Heart left ventricle (tissue), 16 donors: ENCODE measurements at regions not wholly inside any gene's neighbourhood (a gene's known extent, or its start where the extent isn't known, plus 50 kb on each side); places are given as distances from the start of the nearest gene placed in this dataset.

Experiments used
- ATAC-seq, 4 donors: fragments of 200-7000 bp; cut with Tn5 transposase; one replicate each; pipeline ENCODE4 v1.9.1; 2020 to 2022; ENCODE audit warnings: moderate library complexity in 4 of 4, mild to moderate bottlenecking in 3 of 4, moderate number of reproducible peaks in 1 of 4
- DNase-seq, 5 donors: peaks; one replicate each; pipeline ENCODE4 v3.0.0-alpha.2; 2020
- H3K27ac ChIP-seq, 12 donors: fragments of 200-600 bp; sonication (generic) in 4 of 12; one replicate each; pipeline versions ENCODE4 v1.5.0 to v1.8.0; 2016 to 2022; ENCODE audit warnings: mild to moderate bottlenecking in 2 of 12
- H3K27me3 ChIP-seq, 9 donors: fragments of 200-600 bp; sonication (generic) in 2 of 9; one replicate each; pipeline versions ENCODE4 v1.5.1 to v1.8.0; 2016 to 2022; ENCODE audit warnings: mild to moderate bottlenecking in 3 of 9
- H3K36me3 ChIP-seq, 9 donors: fragments of 200-600 bp; sonication (generic) in 2 of 9; one replicate each; pipeline versions ENCODE4 v1.5.0 to v1.8.0; 2018 to 2022; ENCODE audit warnings: mild to moderate bottlenecking in 2 of 9
- H3K4me1 ChIP-seq, 12 donors: fragments of 200-600 bp; sonication (generic) in 4 of 12; one replicate each; pipeline versions ENCODE4 v1.5.0 to v1.8.0; 2016 to 2022; ENCODE audit warnings: mild to moderate bottlenecking in 3 of 12
- H3K4me3 ChIP-seq, 12 donors: fragments of 200-600 bp; sonication (generic) in 4 of 12; one replicate each; pipeline versions ENCODE4 v1.5.0 to v1.8.0; 2017 to 2022; ENCODE audit warnings: mild to moderate bottlenecking in 9 of 12, moderate library complexity in 4 of 12
- H3K9me3 ChIP-seq, 12 donors: fragments of 200-600 bp; sonication (generic) in 4 of 12; one replicate each; pipeline versions ENCODE4 v1.5.0 to v1.8.0; 2016 to 2022; ENCODE audit warnings: mild to moderate bottlenecking in 1 of 12
- POLR2A ChIP-seq, 2 donors: fragments of 450-650 bp; IDR thresholded peaks; one replicate each; pipeline ENCODE4 v1.6.1; 2017; ENCODE audit warnings: antibody characterized with exemption in 2 of 2, mild to moderate bottlenecking in 2 of 2, moderate library complexity in 2 of 2
- WGBS, 4 donors: extraction: QIAGEN DNeasy Blood & Tissue Kit in 2 of 4; methylation state at CpG; one replicate each; pipeline versions ENCODE4 v1.1.5 to v1.1.7; 2013 to 2018; 5-methylcytosine and 5-hydroxymethylcytosine counted together
- intact Hi-C, 10 donors: fragments of 100-400 bp; cut with DNase I; formaldehyde crosslinking; loops; one replicate each; pipeline versions ENCODE4 v1.11.1 to v1.14.2; 2022
- TF ChIP-seq, protein P1 (sequence below), 12 donors: fragments of 200-600 bp; sonication (generic) in 4 of 12; IDR thresholded peaks; one replicate each; pipeline versions ENCODE4 v1.5.0 to v1.8.0; 2018 to 2022; ENCODE audit warnings: antibody characterized with exemption in 12 of 12, mild to moderate bottlenecking in 5 of 12
- donor health status: ischemic (EF 13 %, LVEDD 7.1; RV severe dilation, severe dysfunction).
- donor health status: healthy with polysubstance abuse.
- donor health status: DM: no; HTN: yes; CAD: no.
- donor health status: DM: no; HTN: no; CAD: no.
- donor health status: ischemic (EF 25% LVEDD 6.9; RV normal size, moderate dysfunction).
- donor health status: ischemic (EF 25% LVEDD 5.7; RV mildly dilated, moderate dysfunction).
- donor health status: healthy.
- donor health status: DM: yes; HTN: yes; CAD: no.
- donor health status: ischemic (EF 35%, LVEDD 5.7; RV mildly dilated, moderate dysfunction).
- donor health status: nonischemic (EF 11% LVEDD 7.7; RV severe dilation, severe dysfunction).
- donor health status: DM: yes; HTN: yes; CAD: no.
- donor health status: PGD.
- donor health status: ischemic (EF 29% LVEDD 5.4; RV normal size, mild dysfunction).
- donor health status: nonischemic (EF 23%, LVEDD 6.1; RV moderate dilation, normal function).

DNA sequence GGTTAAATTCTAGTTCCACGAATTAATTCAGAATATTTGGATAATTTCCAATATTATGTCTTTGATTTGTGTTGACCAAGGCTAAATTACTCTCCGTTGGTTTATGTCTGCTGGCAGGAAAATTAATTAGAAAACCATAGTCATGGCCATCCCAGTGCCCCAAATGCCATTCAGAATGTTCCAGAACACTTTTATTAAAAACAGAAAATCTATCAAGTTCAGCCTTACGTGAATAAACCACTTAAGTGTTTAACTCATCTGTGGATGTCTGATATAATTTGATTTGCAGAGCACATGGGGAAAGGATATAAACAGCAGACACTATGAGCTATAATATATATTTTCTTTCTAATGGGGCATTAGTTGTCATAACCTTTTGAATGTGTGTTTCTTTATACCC, 480.7 kb downstream of the MRPL39 start:
- Histone ChIP-seq H3K36me3 (no peaks in the 10 kb centered on the region), H3K27ac (no peak overlapping the region), H3K27me3 (no peaks in the 10 kb centered on the region), H3K4me3 (no peak overlapping the region), H3K9me3 (peaks cover 0 to 2% (median 0%) of the 10 kb centered on the region in 12 donors), H3K4me1 (no peaks in the 10 kb centered on the region)
- 64 to 72% (median 72%) methylated on average over 3 of the region's 3 CpGs for WGBS, 4 donors
- ATAC-seq (no peak), DNase-seq (no peak)
- intact Hi-C loops: loop anchor here in 1 of 10 donors (10.0 kb wide), 1 partner anchor 62 kb away; no protein-coding TSS in a partner anchor
- no peak for TF ChIP-seq POLR2A (IDR thresholded peaks at IDR 0.05)
- TF ChIP-seq, protein P1, sequence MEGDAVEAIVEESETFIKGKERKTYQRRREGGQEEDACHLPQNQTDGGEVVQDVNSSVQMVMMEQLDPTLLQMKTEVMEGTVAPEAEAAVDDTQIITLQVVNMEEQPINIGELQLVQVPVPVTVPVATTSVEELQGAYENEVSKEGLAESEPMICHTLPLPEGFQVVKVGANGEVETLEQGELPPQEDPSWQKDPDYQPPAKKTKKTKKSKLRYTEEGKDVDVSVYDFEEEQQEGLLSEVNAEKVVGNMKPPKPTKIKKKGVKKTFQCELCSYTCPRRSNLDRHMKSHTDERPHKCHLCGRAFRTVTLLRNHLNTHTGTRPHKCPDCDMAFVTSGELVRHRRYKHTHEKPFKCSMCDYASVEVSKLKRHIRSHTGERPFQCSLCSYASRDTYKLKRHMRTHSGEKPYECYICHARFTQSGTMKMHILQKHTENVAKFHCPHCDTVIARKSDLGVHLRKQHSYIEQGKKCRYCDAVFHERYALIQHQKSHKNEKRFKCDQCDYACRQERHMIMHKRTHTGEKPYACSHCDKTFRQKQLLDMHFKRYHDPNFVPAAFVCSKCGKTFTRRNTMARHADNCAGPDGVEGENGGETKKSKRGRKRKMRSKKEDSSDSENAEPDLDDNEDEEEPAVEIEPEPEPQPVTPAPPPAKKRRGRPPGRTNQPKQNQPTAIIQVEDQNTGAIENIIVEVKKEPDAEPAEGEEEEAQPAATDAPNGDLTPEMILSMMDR (IDR thresholded peaks at IDR 0.05): no peak

DNA sequence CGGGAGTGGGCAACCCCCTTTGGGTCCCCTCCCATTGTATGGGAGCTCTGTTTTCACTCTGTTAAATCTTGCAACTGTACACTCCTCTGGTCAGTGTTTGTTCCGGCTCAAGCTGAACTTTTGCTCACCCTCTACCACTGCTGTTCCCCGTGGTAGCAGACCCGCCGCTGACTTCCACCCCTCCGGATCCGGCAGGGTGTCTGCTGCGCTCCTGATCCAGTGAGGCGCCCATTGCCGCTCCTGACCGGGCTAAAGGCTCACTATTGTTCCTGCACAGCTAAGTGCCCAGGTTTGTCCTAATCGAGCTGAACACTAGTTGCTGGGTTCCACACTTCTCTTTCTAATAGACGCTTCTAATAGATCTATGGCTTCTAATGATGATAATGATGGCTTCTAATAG, 488.6 kb downstream of the MRPL39 start:
- no peaks in the 10 kb centered on the region for H3K4me1 ChIP-seq
- TF ChIP-seq POLR2A (IDR thresholded peaks at IDR 0.05): no peak
- TF ChIP-seq, protein P1 (IDR thresholded peaks at IDR 0.05): no peak
- intact Hi-C loops: no loop called here
- H3K4me3 ChIP-seq: no peak overlapping the region
- H3K27me3 ChIP-seq: peaks cover 0 to 4% (median 0%) of the 10 kb centered on the region in 9 donors
- H3K36me3 ChIP-seq: no peaks in the 10 kb centered on the region
- DNase-seq: peak in 1 of 5 donors; percentile 33
- ATAC-seq: no peak
- peaks cover 0 to 2% (median 0%) of the 10 kb centered on the region in 12 donors for H3K9me3 ChIP-seq
- WGBS, 4 donors: 88 to 95% (median 92%) methylated on average over 13 of the region's 13 CpGs
- no peak overlapping the region for H3K27ac ChIP-seq

DNA sequence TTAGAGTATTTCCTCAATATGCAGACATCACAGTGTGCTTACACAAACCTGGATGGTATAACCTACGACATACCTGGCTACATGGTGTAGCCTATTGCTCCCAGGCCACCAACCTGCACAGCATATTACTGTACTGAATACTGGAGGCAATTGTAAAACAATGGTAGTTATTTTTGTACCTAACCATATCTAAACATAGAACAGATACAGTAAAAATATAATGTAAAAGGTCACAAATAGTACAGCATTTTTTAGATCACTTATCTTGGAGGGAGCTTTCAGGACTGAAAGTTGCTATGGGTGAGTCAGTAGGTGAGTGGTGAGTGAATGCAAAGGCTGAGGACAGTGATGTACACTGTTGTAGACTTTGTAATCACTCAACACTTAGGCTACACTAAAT, 492.3 kb downstream of the MRPL39 start:
- Histone ChIP-seq H3K4me1 (no peaks in the 10 kb centered on the region), H3K27ac (no peak overlapping the region), H3K9me3 (no peaks in the 10 kb centered on the region), H3K4me3 (no peak overlapping the region), H3K27me3 (no peaks in the 10 kb centered on the region), H3K36me3 (no peaks in the 10 kb centered on the region)
- ATAC-seq (no peak), DNase-seq (no peak)
- WGBS, 4 donors: 54 to 71% (median 65%) methylated on average over 1 of the region's 1 CpG
- TF ChIP-seq POLR2A (IDR thresholded peaks at IDR 0.05): no peak
- TF ChIP-seq, protein P1 (IDR thresholded peaks at IDR 0.05): no peak
- intact Hi-C loops: no loop called here

DNA sequence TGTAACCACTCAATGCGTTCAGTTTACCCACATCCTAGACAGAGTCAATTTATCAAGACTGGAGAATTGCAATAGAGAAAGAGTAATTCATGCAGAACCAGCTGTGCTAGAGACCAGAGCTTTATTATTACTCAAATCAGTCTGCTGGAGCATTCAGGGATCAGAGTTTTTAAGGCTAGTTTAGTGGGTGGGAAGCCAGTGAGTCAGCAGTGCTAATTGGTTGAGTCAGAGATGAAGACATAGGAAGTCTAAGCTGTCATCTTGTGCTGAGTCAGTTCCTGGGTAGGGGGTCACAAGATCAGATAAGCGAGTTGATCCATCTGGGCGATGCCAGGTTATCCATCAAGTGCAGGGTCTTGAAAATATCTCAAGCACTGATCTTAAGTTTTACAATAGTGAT, 499.6 kb downstream of the MRPL39 start:
- Histone ChIP-seq H3K9me3 (peaks cover 0 to 3% (median 0%) of the 10 kb centered on the region in 12 donors), H3K27me3 (no peaks in the 10 kb centered on the region), H3K4me1 (no peaks in the 10 kb centered on the region), H3K36me3 (no peaks in the 10 kb centered on the region), H3K27ac (no peak overlapping the region), H3K4me3 (no peak overlapping the region)
- no peak for ATAC-seq
- TF ChIP-seq, protein P1 (IDR thresholded peaks at IDR 0.05): no peak
- no peak for TF ChIP-seq POLR2A (IDR thresholded peaks at IDR 0.05)
- intact Hi-C loops: no loop called here
- WGBS, 4 donors: 61 to 78% (median 72%) methylated on average over 3 of the region's 3 CpGs
- DNase-seq: no peak
